HG03108 (cell line): ENCODE measurements at regions not wholly inside any gene's neighbourhood (a gene's known extent, or its start where the extent isn't known, plus 50 kb on each side); places are given as distances from the start of the nearest gene placed in this dataset.

Experiments used
- ATAC-seq: cut with Tn5 transposase; IDR thresholded peaks from one replicate; pipeline ENCODE4 v1.9.1; 2021; ENCODE audit warnings: moderate library complexity; ENCODE audit not compliant: unreplicated experiment

DNA sequence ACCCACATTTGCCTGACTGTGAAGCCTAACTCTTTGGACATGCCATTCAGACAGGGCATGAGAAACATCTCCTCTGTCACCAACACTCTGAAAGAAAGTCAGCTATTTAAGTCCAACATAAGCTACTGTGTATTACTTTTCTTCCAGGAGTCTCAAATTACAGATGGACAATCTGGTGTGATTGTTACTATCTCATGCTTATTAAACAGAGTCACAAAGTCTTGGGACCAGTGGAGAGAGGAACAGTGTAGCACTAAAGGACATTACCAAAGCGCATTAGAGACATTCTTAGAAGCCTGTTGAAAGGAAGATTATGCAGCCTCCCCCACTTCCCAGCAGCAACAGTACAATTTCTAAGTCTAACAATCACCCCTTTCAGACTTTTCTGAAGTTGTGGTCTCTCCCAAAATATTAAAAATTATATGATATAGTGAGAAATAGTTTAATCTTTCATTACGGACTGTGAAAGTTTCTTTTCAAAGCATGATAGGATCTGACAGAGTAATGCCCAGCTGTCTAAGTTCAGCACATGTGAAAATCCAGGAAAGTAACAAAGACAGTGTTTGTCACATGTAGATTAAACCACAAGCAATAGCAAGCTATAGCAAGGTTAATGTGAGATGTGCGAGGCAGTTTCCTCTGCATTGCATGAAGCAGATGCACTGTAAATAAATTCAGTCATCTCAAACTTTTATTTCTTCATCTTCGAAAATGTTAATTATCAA, 280.9 kb upstream of the FZD8 start:
- ATAC-seq, result no peak

- ATAC-seq, result no peak
Observed at GRCh38 chr10:35921866-35922350, 279.8 kb upstream of the FZD8 start.

DNA sequence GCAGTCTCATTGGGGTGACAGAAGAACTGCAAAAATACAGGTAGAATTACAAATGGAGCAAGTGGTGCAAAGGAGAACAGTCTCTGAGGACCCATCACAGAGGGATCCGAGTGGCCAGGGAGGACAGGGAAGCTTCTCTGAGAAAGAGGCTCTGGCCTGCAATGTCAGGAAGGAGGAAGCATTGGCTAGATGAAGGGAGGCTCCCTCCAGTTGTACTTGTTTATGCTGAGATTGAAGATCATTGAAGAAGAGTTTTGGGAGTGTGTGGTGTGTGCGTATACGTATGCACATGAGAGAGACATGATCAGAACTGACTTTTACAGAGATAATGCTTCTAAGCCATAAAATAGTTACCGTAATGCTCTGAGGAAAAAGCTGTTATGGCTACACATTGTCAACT, 274.7 kb upstream of the FZD8 start:
- no peak for ATAC-seq

GRCh38 chr10:35913628-35914027, 271.5 kb upstream of the FZD8 start:
- ATAC-seq, result no peak

GRCh38 chr10:35912615-35913569, 270.8 kb upstream of the FZD8 start:
- no peak for ATAC-seq

DNA sequence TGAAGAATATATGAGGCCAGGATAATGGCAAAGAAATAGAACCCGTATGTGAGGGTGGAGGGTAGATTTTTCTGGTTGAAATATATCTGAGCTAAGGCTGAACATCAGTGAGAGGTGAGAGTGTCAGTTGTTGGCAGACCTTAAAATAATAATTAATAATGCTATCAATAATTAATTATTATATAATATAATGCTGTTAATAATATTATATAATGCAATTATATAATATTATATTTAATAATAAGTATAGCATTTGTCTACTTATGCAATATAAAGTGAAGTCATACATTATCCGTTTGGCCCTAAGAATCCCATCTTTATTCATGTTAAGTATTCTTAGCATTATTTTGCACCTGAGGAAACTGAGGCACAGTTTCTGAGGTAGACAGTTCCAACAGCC, 269.9 kb upstream of the FZD8 start:
- ATAC-seq, result no peak

GRCh38 chr10:35911233-35911632, 269.1 kb upstream of the FZD8 start:
- no peak for ATAC-seq

DNA sequence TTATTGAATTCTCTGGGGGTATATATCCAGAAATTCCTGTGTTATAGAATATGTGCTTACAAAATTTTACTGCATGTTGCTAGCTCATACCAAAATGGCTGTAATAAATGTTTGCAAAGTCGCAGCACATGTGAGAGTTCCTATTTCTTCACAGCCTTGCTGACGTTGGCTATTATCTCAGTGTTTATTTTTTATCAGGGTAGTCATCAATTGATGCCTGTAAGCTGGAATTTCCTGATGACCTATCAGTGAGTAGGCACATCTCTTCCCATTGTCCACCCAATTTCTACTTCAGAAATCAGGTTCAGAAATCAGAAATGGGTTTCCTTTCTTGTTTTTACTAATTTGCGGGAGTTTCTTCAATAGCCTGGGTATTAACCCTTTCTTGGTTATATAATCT, 268.1 kb upstream of the FZD8 start:
- no peak for ATAC-seq

DNA sequence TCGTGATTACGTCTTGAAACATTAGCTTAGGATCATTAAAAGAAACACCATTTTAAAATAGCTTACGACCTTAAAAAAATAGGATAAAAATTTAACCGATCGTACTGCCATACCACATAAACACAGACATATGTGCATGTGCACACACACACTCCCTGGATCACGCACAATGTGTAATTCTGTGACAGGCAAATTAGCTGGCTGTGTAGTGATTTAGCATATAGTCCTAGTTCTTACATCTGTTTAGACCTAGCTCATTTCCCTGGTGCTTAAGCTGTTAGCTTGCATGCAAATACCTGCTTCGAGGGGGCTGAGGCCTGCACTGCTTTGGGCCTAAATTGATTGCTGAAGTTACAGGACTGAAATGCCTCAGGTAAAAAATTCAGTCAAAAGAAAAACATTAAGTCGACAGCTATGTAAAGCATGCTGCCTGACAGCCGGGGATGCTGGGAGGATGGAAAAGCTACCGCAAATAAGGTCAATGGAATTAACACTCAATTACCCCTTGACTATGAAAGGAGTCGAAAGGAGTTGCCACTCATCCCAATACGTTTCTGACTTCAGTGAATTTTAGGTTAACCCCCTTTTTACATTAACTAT, 267.1 kb upstream of the FZD8 start:
- no peak for ATAC-seq

DNA sequence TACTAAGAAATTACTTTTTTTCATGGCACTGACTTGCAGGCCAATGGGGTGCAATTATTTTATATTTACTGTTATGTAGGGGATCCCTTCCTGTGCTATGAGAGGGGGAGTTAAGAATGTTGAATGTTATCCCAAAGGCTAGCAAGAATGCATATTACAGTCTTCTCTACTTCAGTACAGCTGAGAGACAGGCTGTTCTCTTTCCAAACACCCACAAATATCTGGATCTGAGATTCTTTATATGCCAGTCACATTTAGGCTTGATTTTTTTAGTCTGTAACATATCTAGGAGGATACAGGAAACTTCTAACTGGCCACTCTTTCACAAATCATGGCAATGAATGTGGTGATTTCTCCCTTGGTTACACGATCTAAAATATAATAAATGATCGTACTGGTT, 266.4 kb upstream of the FZD8 start:
- no peak for ATAC-seq

- no peak for ATAC-seq
Observed at GRCh38 chr10:35907548-35907947, 265.5 kb upstream of the FZD8 start.

DNA sequence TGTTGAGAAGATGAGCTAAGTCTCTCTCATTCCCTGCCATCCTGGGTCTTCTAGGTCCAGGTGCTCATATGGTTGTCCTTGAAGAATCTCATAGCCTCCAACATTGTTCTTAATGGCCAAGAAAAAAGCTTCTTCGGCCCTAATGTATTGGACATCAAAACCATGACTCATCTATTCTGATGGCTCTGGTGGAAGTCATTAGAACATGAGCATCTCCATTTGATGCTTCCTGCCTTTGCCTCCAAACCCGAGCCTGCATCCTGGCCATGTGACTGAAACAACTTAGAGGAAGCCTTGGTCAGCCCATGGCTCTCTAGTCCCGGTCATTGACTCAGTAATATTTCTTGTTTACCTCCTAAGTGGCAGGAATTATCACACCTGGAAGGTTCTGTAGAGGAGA, 264.1 kb upstream of the FZD8 start:
- no peak for ATAC-seq

DNA sequence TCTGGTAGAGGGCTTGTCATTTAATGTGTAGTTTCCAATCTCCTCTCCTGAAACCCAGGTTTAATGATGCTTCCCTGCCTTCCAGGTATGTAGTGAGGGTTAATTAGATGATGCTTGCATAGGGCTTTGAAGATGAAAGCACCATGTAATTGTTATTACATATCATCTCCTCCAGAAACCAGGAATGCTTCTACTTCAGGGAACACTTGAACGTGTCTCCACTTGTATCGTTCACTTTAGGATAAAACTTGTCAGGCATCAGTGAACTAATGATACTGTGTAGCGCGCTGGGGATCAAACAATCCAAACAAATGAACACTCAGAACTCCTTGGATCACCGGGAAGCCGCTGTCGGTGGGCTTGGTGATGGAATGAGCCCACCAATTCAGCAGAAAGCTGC, 260.9 kb upstream of the FZD8 start:
- ATAC-seq, result no peak

DNA sequence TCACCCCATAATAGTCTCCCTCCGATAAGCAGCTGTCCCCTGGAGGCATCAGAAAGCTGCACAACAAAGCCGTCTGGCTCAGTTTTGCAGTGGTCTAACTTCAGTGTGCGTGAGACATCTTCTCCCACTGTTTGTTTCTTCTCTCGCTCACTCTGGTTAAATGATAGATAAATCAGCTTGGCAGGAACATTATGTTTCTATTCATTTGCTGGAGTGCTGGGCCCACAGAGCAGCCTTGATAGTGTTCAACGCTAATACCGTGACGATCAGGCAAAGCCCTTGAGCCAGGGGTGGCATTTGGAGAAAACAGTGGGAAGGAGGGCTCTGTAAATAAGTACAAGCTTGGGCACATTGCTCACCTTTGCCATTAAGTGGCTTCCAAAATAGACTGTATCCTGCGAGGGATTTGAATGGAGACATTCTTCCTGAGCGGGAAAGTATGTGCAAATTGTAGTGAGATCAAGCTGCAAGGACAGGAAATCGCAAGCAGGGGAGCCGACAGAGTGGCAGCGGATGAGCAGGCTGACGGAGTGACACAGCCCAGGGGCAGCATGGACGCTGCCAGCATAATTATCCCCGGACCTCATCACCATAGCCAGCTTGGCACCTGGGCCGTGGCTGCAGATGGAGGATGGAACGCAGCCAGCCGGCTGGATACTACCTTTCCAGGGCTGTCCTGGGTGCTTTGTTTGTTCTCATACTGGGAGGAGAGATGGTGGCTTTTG, 256.8 kb upstream of the FZD8 start:
- no peak for ATAC-seq

GRCh38 chr10:35896001-35896400, 253.9 kb upstream of the FZD8 start:
- ATAC-seq, result no peak

DNA sequence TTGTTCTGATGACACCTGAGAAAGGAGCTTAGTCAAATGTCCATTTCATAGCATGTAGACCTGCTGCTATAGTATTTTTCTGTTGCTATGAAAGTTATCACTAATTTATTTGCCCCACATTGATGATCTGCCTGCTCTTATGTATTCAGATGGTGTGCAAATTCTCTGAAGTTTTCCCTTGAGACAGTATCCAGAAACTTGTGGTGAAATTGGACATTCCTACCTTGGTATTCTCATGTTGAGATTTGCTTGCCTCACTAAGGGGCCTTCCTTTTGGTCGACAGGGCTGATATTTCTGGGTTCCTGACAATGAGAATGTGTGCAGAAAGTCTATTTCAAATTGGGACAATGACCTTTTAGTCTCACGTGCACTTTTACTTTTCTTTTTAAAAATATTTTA, 253.2 kb upstream of the FZD8 start:
- ATAC-seq, result no peak

DNA sequence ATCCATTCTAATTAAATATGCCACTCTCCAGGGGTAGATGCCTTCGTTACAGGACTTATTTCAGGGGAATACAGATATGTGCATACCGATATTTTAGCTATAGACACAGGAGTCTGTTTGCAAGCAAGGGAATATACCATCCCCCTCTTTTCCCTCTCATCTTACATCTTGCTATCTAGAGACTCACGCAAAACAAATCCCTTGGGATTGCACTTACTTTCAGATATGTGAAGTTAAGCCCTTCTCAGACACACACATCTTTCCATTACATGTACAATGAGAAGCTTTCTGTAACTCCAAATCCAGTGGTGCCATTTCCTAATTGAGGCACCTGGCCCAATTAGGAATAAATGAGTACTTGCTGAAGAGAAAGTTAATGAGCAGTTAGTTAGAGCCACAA, 250.4 kb upstream of the FZD8 start:
- no peak for ATAC-seq

DNA sequence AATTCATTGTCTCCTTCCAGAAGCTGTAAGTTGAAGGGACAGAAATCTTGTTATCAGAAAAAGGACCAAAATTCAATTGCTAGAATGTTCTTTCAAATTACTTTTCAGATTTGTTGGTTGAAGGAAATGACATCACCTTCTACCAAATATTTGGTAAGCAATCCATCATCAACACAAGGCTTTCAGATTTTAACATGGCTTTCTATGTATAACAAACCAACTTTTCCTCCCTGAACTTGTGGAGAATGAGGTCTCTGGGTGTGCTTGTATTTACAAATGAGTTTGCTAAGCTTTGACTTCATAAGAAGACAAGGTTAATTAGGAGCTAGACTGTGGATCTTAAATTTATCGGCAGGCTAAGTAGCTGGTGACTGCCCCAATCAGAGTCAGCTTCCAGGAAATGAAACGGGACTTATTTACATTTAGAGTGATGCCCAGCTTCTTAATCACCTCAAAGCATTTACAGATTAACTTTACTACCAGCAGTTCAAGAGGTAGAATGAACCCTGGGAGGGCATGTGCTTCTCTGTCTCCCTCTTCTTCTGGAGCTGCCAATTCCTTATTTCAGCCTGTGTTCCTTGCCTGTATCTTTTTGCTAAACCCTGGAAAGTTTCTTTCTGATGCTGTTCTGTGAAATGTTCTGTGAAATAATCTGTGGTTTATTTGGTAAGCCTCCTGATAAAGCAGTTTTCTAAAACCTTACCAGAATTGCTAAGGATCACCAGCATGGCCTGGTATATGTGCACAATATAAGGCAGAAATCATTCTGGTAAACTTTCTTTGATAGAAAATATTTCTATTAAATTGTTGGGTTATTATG, 248.8 kb upstream of the FZD8 start:
- no peak for ATAC-seq

- ATAC-seq, result no peak
Observed at GRCh38 chr10:35889971-35890675, 248.0 kb upstream of the FZD8 start.

- no peak for ATAC-seq
Observed at GRCh38 chr10:35889226-35889625, 247.1 kb upstream of the FZD8 start.
